HEK293 (cell line): ENCODE measurements at regions not wholly inside any gene's neighbourhood (a gene's known extent, or its start where the extent isn't known, plus 50 kb on each side); places are given as distances from the start of the nearest gene placed in this dataset.

ENCODE experiments used
- BCL11A ChIP-seq: fragments of 450-650 bp; formaldehyde crosslinking; IDR thresholded peaks from 2 replicates; pipeline ENCODE4 v1.5.1; 2016; ENCODE audit warnings: low read depth, missing biosample characterization, missing genetic modification characterization
- FEZF1 ChIP-seq: fragments of 450-650 bp; formaldehyde crosslinking; IDR thresholded peaks from 2 replicates; pipeline ENCODE4 v1.5.1; 2016; ENCODE audit warnings: missing biosample characterization, missing genetic modification characterization
- IKZF3 ChIP-seq: fragments of 450-650 bp; IDR thresholded peaks from 2 replicates; pipeline ENCODE4 v1.5.0; 2018; ENCODE audit warnings: missing biosample characterization, mild to moderate bottlenecking, missing genetic modification characterization, moderate library complexity
- KLF16 ChIP-seq: fragments of 450-650 bp; formaldehyde crosslinking; IDR thresholded peaks from 2 replicates; pipeline ENCODE4 v1.5.1; 2017; ENCODE audit warnings: missing biosample characterization, missing genetic modification characterization
- MYNN ChIP-seq: fragments of 450-650 bp; formaldehyde crosslinking; IDR thresholded peaks from 2 replicates; pipeline ENCODE4 v1.5.1; 2016; ENCODE audit warnings: missing biosample characterization, missing genetic modification characterization, borderline replicate concordance
- OSR2 ChIP-seq: fragments of 450-650 bp; formaldehyde crosslinking; IDR thresholded peaks from 2 replicates; pipeline ENCODE4 v1.5.1; 2016; ENCODE audit warnings: missing biosample characterization, missing genetic modification characterization
- SCRT1 ChIP-seq: fragments of 450-650 bp; formaldehyde crosslinking; IDR thresholded peaks from 2 replicates; pipeline ENCODE4 v1.5.1; 2016; ENCODE audit warnings: missing biosample characterization, missing genetic modification characterization, borderline replicate concordance
- TCF7L2 ChIP-seq: IDR thresholded peaks from 2 replicates; pipeline ENCODE4 v1.6.1; 2011; ENCODE audit warnings: low read depth, mild to moderate bottlenecking, inconsistent platforms, low read length, moderate library complexity, borderline replicate concordance
- ZBTB8A ChIP-seq: fragments of 450-650 bp; formaldehyde crosslinking; IDR thresholded peaks from 2 replicates; pipeline ENCODE4 v1.5.1; 2016; ENCODE audit warnings: missing biosample characterization, missing genetic modification characterization
- ZNF140 ChIP-seq: fragments of 450-650 bp; formaldehyde crosslinking; IDR thresholded peaks from 2 replicates; pipeline ENCODE4 v1.5.1; 2016; ENCODE audit warnings: missing biosample characterization, missing genetic modification characterization
- ZNF174 ChIP-seq: fragments of 450-650 bp; formaldehyde crosslinking; IDR thresholded peaks from 2 replicates; pipeline ENCODE4 v1.5.0; 2017; ENCODE audit warnings: missing biosample characterization, mild to moderate bottlenecking, missing genetic modification characterization
- ZNF175 ChIP-seq: fragments of 450-650 bp; formaldehyde crosslinking; IDR thresholded peaks from 2 replicates; pipeline ENCODE4 v1.5.1; 2016; ENCODE audit warnings: missing biosample characterization, missing genetic modification characterization
- ZNF274 ChIP-seq, 2 experiments: fragments of 200-500 bp in 1 of 2; fragments of 450-650 bp in 1 of 2; sonication (Bioruptor generic) in 1 of 2; formaldehyde crosslinking in 1 of 2; IDR thresholded peaks; 2 replicates each; pipeline versions ENCODE4 v1.5.1 to v1.6.1; 2014 to 2016; ENCODE audit warnings: borderline replicate concordance in 1 of 2, inconsistent platforms in 1 of 2, low read length in 1 of 2, missing biosample characterization in 1 of 2, missing genetic modification characterization in 1 of 2
- ZNF341 ChIP-seq: fragments of 450-650 bp; formaldehyde crosslinking; IDR thresholded peaks from 2 replicates; pipeline ENCODE4; 2016; ENCODE audit warnings: low read depth, missing biosample characterization, missing genetic modification characterization
- ZNF473 ChIP-seq: fragments of 450-650 bp; formaldehyde crosslinking; IDR thresholded peaks from 2 replicates; pipeline ENCODE4 v1.5.1; 2017; ENCODE audit warnings: missing biosample characterization, missing genetic modification characterization
- ZNF48 ChIP-seq: fragments of 450-650 bp; formaldehyde crosslinking; IDR thresholded peaks from 2 replicates; pipeline ENCODE4 v1.5.1; 2016; ENCODE audit warnings: missing biosample characterization, missing genetic modification characterization
- ZNF558 ChIP-seq: fragments of 450-650 bp; formaldehyde crosslinking; IDR thresholded peaks from 2 replicates; pipeline ENCODE4 v1.5.1; 2016; ENCODE audit warnings: missing biosample characterization, missing genetic modification characterization
- ZNF560 ChIP-seq: fragments of 450-650 bp; formaldehyde crosslinking; IDR thresholded peaks from 2 replicates; pipeline ENCODE4 v1.5.1; 2017; ENCODE audit warnings: missing biosample characterization, missing genetic modification characterization, borderline replicate concordance
- ZNF596 ChIP-seq: fragments of 450-650 bp; IDR thresholded peaks from 2 replicates; pipeline ENCODE4 v1.5.0; 2018; ENCODE audit warnings: missing biosample characterization, mild to moderate bottlenecking, missing genetic modification characterization, moderate library complexity
- ZNF658 ChIP-seq: fragments of 450-650 bp; formaldehyde crosslinking; IDR thresholded peaks from 2 replicates; pipeline ENCODE4; 2016; ENCODE audit warnings: missing biosample characterization, missing genetic modification characterization
- ZNF660 ChIP-seq: fragments of 450-650 bp; IDR thresholded peaks from 2 replicates; pipeline ENCODE4 v1.5.1; 2018; ENCODE audit warnings: missing biosample characterization, mild to moderate bottlenecking, missing genetic modification characterization
- ZNF670 ChIP-seq: fragments of 450-650 bp; formaldehyde crosslinking; IDR thresholded peaks from 2 replicates; pipeline ENCODE4 v1.5.1; 2016; ENCODE audit warnings: missing biosample characterization, missing genetic modification characterization, low read depth
- ZNF776 ChIP-seq: fragments of 450-650 bp; formaldehyde crosslinking; IDR thresholded peaks from 2 replicates; pipeline ENCODE4 v1.5.0; 2017; ENCODE audit warnings: missing biosample characterization, missing genetic modification characterization, borderline replicate concordance
- ZNF843 ChIP-seq: fragments of 450-650 bp; formaldehyde crosslinking; IDR thresholded peaks from 2 replicates; pipeline ENCODE4 v1.5.1; 2016; ENCODE audit warnings: missing biosample characterization, missing genetic modification characterization
- TF ChIP-seq, protein P1 (sequence below): fragments of 450-650 bp; formaldehyde crosslinking; IDR thresholded peaks from 2 replicates; pipeline ENCODE4 v1.5.1; 2016; ENCODE audit warnings: missing biosample characterization, missing genetic modification characterization
- TF ChIP-seq, protein P2 (sequence below): fragments of 450-650 bp; formaldehyde crosslinking; IDR thresholded peaks from 2 replicates; pipeline ENCODE4 v1.5.1; 2017; ENCODE audit warnings: missing biosample characterization, mild to moderate bottlenecking, missing genetic modification characterization, moderate library complexity
- TF ChIP-seq, protein P3 (sequence below): fragments of 450-650 bp; formaldehyde crosslinking; IDR thresholded peaks from 2 replicates; pipeline ENCODE4 v1.5.1; 2016; ENCODE audit warnings: missing biosample characterization, missing genetic modification characterization
- TF ChIP-seq, protein P4 (sequence below): fragments of 450-650 bp; formaldehyde crosslinking; IDR thresholded peaks from 2 replicates; pipeline ENCODE4 v1.5.1; 2016; ENCODE audit warnings: missing biosample characterization, missing genetic modification characterization

DNA sequence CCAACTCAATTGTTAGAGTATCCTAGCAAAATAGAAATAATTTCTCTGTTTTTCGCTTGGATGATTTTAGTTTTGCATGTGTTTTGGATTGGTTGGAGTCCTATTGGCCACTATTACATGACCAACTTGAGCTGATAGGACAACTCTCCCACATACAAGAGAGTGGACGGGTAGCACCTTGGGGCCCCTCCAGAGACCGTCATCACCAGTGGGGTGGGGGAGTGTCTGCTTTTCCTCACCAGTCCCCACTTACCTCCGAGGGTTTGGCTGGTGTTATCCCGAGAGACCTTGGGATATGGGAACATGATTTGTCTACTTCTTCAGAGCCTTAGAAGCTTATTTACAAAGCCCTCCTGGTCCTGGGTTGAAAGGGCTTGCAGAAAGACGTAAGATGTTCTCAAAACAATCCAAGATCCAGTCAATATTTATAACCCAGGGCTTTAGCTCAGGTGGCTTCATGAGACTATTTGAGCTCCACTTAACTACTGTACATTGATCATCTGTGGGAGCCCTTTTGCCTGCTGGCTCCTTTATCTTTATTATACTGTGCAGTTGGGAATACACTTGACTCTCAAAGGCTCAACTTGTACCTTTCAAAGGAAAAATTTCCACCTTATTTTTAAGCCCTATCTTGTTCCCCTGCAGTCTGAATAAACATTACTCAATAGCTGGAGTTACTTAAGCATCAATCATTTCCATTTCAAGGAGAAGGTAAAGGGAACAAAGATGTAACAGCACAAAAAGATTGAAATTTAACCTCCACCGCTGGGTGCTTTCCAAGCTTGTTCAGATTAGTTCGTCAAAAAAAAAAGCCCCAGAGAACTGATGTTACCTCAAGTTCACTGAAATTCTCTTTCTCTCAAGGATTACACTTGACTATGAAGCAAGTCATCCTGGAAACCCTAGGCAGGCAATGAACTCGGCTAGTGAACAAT lies 119.7 kb downstream of the WDR11 start (continued):
- no peak for TF ChIP-seq ZNF560 (tag by site-specific recombination)
- TF ChIP-seq MYNN (tag by site-specific recombination), result no peak
- TF ChIP-seq ZNF274 (IDR thresholded peaks at IDR 0.05; ENCODE audit: low read length), result no peak
- no peak for TF ChIP-seq ZNF274 (tag by site-specific recombination; IDR thresholded peaks at IDR 0.05; ENCODE audit: borderline replicate concordance)
- TF ChIP-seq, protein P1, sequence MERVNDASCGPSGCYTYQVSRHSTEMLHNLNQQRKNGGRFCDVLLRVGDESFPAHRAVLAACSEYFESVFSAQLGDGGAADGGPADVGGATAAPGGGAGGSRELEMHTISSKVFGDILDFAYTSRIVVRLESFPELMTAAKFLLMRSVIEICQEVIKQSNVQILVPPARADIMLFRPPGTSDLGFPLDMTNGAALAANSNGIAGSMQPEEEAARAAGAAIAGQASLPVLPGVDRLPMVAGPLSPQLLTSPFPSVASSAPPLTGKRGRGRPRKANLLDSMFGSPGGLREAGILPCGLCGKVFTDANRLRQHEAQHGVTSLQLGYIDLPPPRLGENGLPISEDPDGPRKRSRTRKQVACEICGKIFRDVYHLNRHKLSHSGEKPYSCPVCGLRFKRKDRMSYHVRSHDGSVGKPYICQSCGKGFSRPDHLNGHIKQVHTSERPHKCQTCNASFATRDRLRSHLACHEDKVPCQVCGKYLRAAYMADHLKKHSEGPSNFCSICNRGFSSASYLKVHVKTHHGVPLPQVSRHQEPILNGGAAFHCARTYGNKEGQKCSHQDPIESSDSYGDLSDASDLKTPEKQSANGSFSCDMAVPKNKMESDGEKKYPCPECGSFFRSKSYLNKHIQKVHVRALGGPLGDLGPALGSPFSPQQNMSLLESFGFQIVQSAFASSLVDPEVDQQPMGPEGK (tag by site-specific recombination), result no peak
- no peak for TF ChIP-seq ZNF473 (tag by site-specific recombination)
- peak; percentile 41; the same call in 1 of the 2 replicates for TF ChIP-seq ZBTB8A (tag by site-specific recombination)
- peak; percentile 93 for TF ChIP-seq TCF7L2
- no peak for TF ChIP-seq ZNF175
- TF ChIP-seq ZNF670 (tag by site-specific recombination), result no peak
- TF ChIP-seq ZNF658 (tag by site-specific recombination), result no peak
- TF ChIP-seq ZNF596 (tag by site-specific recombination), result no peak
- no peak for TF ChIP-seq IKZF3 (tag by site-specific recombination)
- peak; percentile 64 for TF ChIP-seq ZNF341 (tag by site-specific recombination)
- TF ChIP-seq BCL11A, result no peak
- TF ChIP-seq SCRT1 (tag by site-specific recombination), result no peak
- TF ChIP-seq ZNF776, result no peak
- no peak for TF ChIP-seq ZNF558 (tag by site-specific recombination)
- peak; percentile 89 for TF ChIP-seq OSR2 (tag by site-specific recombination)
- peak; percentile 89 for TF ChIP-seq FEZF1
- TF ChIP-seq, protein P2, sequence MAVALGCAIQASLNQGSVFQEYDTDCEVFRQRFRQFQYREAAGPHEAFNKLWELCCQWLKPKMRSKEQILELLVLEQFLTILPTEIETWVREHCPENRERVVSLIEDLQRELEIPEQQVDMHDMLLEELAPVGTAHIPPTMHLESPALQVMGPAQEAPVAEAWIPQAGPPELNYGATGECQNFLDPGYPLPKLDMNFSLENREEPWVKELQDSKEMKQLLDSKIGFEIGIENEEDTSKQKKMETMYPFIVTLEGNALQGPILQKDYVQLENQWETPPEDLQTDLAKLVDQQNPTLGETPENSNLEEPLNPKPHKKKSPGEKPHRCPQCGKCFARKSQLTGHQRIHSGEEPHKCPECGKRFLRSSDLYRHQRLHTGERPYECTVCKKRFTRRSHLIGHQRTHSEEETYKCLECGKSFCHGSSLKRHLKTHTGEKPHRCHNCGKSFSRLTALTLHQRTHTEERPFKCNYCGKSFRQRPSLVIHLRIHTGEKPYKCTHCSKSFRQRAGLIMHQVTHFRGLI (tag by site-specific recombination), result no peak
- TF ChIP-seq ZNF140 (tag by site-specific recombination), result no peak
- TF ChIP-seq KLF16 (tag by site-specific recombination), result no peak
- TF ChIP-seq ZNF48, result no peak
- TF ChIP-seq, protein P3, sequence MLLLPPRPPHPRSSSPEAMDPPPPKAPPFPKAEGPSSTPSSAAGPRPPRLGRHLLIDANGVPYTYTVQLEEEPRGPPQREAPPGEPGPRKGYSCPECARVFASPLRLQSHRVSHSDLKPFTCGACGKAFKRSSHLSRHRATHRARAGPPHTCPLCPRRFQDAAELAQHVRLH, result 0 out of 2 replicates have a peak, but pooled peaks have one; percentile 9
- TF ChIP-seq ZNF660 (tag by site-specific recombination), result no peak
- TF ChIP-seq, protein P4, sequence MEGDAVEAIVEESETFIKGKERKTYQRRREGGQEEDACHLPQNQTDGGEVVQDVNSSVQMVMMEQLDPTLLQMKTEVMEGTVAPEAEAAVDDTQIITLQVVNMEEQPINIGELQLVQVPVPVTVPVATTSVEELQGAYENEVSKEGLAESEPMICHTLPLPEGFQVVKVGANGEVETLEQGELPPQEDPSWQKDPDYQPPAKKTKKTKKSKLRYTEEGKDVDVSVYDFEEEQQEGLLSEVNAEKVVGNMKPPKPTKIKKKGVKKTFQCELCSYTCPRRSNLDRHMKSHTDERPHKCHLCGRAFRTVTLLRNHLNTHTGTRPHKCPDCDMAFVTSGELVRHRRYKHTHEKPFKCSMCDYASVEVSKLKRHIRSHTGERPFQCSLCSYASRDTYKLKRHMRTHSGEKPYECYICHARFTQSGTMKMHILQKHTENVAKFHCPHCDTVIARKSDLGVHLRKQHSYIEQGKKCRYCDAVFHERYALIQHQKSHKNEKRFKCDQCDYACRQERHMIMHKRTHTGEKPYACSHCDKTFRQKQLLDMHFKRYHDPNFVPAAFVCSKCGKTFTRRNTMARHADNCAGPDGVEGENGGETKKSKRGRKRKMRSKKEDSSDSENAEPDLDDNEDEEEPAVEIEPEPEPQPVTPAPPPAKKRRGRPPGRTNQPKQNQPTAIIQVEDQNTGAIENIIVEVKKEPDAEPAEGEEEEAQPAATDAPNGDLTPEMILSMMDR (tag by site-specific recombination), result no peak
- TF ChIP-seq ZNF174, result no peak
- TF ChIP-seq ZNF843 (tag by site-specific recombination), result peak; percentile 78
